Esophagus (tissue), 2 donors: ENCODE measurements at regions not wholly inside any gene's neighbourhood (a gene's known extent, or its start where the extent isn't known, plus 50 kb on each side); places are given as distances from the start of the nearest gene placed in this dataset.

Experiments used
- H3K27ac ChIP-seq, 2 donors: one replicate each; pipeline ENCODE4 v1.5.1; 2013; ENCODE audit warnings: low read depth in 2 of 2, mild to moderate bottlenecking in 2 of 2, inconsistent platforms in 1 of 2, low read length in 1 of 2, moderate library complexity in 1 of 2
- H3K27me3 ChIP-seq, 2 donors: one replicate each; pipeline ENCODE4 v1.6.1; 2013; ENCODE audit warnings: low read length in 2 of 2, control low read depth in 1 of 2, mild to moderate bottlenecking in 1 of 2; ENCODE audit not compliant: insufficient read depth in 2 of 2, control insufficient read depth in 1 of 2
- H3K36me3 ChIP-seq, 2 donors: one replicate each; pipeline ENCODE4 v1.6.1; 2013; ENCODE audit warnings: low read length in 1 of 2; ENCODE audit not compliant: control insufficient read depth in 2 of 2, insufficient read depth in 2 of 2
- H3K4me1 ChIP-seq, 2 donors: one replicate each; pipeline ENCODE4 v1.6.1; 2013; ENCODE audit warnings: low read length in 1 of 2; ENCODE audit not compliant: control insufficient read depth in 2 of 2, insufficient read depth in 2 of 2
- H3K4me3 ChIP-seq, 2 donors: one replicate each; pipeline ENCODE4 v1.5.1; 2013; ENCODE audit warnings: low read length in 2 of 2, mild to moderate bottlenecking in 2 of 2, low read depth in 1 of 2, moderate library complexity in 1 of 2
- H3K9me3 ChIP-seq, 2 donors: one replicate each; pipeline ENCODE4 v1.6.1; 2013; ENCODE audit warnings: mild to moderate bottlenecking in 2 of 2, low read depth in 1 of 2, low read length in 1 of 2, moderate library complexity in 1 of 2; ENCODE audit not compliant: control insufficient read depth in 2 of 2, insufficient read depth in 1 of 2
- WGBS, 2 donors: extraction: QIAGEN DNeasy Blood & Tissue Kit; methylation state at CpG; one replicate each; pipeline ENCODE4 v1.1.7; 2013; 5-methylcytosine and 5-hydroxymethylcytosine counted together
- donor health status: healthy with polysubstance abuse.
- donor health status: Bipolar disorder and iron deficiency.

DNA sequence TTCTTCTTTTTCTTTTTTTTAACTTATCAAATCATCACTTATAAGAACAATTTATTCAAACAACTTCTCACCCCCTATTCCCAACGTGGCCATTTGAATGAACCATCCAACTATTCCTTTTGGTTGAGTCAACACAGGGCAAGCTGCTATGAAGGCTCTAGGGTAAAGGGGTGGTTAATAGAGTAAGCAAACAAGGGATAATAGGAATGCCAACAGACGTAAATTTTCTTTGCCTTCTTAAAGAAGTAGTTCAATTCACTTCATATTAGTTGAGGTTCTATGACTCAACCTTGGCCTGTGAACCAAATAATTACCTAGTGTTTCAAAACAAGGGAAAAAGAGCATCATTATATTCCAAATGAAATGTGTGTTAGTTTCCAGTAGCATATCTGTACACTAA, 1383.8 kb upstream of the SLC10A2 start:
- no peaks in the 10 kb centered on the region for H3K4me1 ChIP-seq
- no peak overlapping the region for H3K27ac ChIP-seq
- no peak overlapping the region for H3K4me3 ChIP-seq
- no peaks in the 10 kb centered on the region for H3K36me3 ChIP-seq
- no peaks in the 10 kb centered on the region for H3K27me3 ChIP-seq
- H3K9me3 ChIP-seq, result no peaks in the 10 kb centered on the region
- 54 to 61% methylated on average over 2 of the region's 2 CpGs for WGBS, 2 donors

DNA sequence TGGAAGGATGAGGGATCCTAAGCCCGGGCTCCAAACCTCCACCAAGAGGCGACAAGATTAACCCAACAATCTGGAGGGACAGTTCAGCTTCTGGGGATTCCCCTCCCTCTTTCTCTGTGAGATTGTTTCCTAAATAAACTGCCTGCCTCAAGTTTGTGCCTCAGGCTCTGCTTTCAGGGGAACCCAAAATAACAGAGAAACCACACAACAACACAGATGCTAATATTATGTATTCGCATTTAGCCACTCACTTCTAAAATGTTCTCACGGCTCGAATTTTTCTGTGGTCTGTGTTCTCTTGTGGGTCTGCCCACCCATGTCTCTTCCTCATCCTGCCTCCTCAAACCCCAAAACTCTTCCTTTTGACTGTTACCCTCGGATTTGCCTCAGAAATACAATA, 1381.1 kb upstream of the SLC10A2 start:
- Histone ChIP-seq H3K9me3 (no peaks in the 10 kb centered on the region), H3K4me1 (no peaks in the 10 kb centered on the region), H3K36me3 (no peaks in the 10 kb centered on the region), H3K4me3 (no peak overlapping the region), H3K27ac (no peak overlapping the region), H3K27me3 (no peaks in the 10 kb centered on the region)
- 82 to 84% methylated on average over 6 of the region's 6 CpGs for WGBS, 2 donors

DNA sequence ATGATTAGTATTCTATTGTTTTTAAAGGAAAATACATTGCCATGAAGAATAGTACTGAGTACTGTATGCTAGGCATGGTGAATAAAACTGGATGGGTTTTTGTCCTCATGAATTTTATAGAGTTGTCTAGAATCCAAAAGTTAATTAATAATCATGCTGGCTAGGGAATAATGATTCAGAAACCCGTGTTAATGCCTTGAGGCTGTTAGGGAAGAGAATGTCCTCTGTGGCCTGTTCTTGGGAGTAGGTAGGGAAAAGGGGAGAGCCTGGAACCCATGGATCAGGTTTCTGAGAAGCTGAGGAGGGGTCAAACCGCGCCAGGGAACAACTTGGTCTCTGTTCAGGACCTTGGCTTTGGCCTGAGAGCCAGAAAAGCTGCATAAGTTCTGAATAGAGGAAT, 1376.3 kb upstream of the SLC10A2 start:
- no peaks in the 10 kb centered on the region for H3K36me3 ChIP-seq
- no peak overlapping the region for H3K4me3 ChIP-seq
- H3K27ac ChIP-seq, result no peak overlapping the region
- no peaks in the 10 kb centered on the region for H3K4me1 ChIP-seq
- no peaks in the 10 kb centered on the region for H3K27me3 ChIP-seq
- 42 to 61% methylated on average over 3 of the region's 3 CpGs for WGBS, 2 donors
- H3K9me3 ChIP-seq, result no peaks in the 10 kb centered on the region

DNA sequence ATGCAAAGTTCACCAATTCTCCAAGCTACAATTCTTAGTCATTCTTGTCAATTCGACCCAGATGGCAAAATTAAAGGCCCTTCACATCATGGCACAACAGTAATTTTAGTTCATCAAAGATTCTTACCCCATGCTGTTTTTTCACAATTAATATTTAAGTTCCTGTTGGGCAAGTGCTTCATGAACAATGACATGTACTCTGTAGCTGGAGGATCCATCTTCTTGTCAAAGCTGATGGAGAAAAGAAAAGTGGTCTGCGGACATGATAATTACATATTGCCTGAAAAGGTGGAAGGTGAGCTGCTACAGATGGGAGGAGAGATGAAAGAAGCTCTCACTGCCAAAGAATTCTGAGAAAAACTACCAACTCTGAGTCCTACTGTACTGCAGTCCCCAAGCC, 1370.3 kb upstream of the SLC10A2 start:
- WGBS, 2 donors, result 71 to 77% methylated on average over 2 of the region's 2 CpGs
- no peaks in the 10 kb centered on the region for H3K27me3 ChIP-seq
- no peak overlapping the region for H3K27ac ChIP-seq
- H3K9me3 ChIP-seq, result no peaks in the 10 kb centered on the region
- no peaks in the 10 kb centered on the region for H3K4me1 ChIP-seq
- no peak overlapping the region for H3K4me3 ChIP-seq
- H3K36me3 ChIP-seq, result no peaks in the 10 kb centered on the region

DNA sequence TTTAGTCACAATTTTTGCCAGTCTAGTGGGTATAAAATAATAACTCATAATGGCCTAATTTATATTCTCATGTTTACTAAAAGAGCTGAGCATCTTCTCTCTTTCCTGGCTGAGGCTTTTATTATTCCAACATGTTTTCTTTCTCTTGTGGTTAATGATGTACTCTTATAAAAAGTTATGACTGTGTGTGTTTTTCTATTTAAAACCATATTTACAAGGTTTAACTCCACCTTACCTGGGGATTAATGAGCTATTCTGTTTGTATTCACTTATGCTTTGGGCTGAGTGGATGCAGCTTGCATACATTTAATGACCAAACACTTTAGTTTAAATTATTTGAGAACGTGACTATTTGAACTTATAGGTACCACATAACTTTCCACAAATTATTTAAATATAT, 1365.7 kb upstream of the SLC10A2 start:
- no peak overlapping the region for H3K4me3 ChIP-seq
- no peaks in the 10 kb centered on the region for H3K36me3 ChIP-seq
- H3K4me1 ChIP-seq, result no peaks in the 10 kb centered on the region
- WGBS, 2 donors, result 86 to 90% methylated on average over 1 of the region's 1 CpG
- no peak overlapping the region for H3K27ac ChIP-seq
- no peaks in the 10 kb centered on the region for H3K27me3 ChIP-seq
- no peaks in the 10 kb centered on the region for H3K9me3 ChIP-seq

DNA sequence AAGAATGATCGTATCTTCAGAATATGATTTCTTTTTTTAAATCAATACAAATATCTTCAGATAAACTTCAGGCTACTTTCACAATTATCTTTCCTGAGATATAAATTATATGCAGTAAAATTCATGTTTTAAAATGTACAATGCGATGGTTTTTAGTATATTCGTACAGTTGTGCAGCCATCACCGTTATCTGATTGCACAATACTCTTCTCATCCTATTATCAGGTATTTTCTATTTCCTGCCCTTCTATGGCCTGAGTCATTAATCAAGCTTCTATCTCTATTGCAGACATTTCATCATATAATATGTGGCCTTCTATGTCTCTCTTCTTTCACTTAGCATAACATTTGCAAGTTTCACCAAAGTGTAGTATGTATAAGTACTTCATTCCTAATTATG, 1360.2 kb upstream of the SLC10A2 start:
- H3K4me3 ChIP-seq, result no peak overlapping the region
- H3K36me3 ChIP-seq, result no peaks in the 10 kb centered on the region
- no peaks in the 10 kb centered on the region for H3K4me1 ChIP-seq
- H3K27ac ChIP-seq, result no peak overlapping the region
- WGBS, 2 donors, result 89 to 93% methylated on average over 4 of the region's 4 CpGs
- H3K9me3 ChIP-seq, result no peaks in the 10 kb centered on the region
- H3K27me3 ChIP-seq, result no peaks in the 10 kb centered on the region

DNA sequence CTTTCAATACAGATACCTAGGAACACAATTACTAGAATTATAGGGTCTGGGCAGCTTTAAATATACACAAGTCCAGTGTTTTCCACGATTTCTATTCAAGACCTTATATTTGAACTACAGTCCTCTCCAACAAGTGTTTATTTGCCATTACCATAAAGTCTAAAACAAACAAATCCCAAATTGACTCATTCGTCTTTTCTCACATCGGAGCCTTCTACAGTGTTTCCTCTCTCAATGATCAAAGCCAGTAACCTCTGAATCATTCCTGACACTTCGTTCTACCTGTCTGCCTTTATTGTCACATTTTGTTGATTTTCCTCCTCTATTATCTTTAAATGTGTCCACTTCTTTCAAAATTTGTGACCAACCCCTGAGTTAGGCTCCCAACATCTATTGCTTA, 1356.5 kb upstream of the SLC10A2 start:
- Histone ChIP-seq H3K4me1 (no peaks in the 10 kb centered on the region), H3K27me3 (no peaks in the 10 kb centered on the region), H3K9me3 (no peaks in the 10 kb centered on the region), H3K4me3 (no peak overlapping the region), H3K27ac (no peak overlapping the region), H3K36me3 (no peaks in the 10 kb centered on the region)
- 46% methylated on average over 4 of the region's 4 CpGs for WGBS, 2 donors

DNA sequence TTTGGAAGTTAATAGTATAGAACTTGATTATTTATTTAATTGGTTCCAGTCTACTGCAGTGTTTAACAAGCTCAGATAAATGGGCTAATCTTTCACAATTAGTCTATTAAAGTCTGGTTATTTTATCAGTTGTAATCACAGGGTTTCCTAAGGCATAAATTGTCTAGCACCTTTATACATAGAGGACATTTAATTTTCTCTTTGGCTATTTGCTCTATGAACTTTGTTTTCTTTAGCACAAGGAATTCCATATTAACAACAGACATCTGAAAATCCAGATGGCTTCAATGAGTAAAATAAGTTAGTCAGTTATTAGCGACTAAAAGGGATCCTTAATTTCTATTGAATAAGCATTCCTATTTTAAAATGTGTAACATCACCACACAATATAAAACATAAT, 1350.8 kb upstream of the SLC10A2 start:
- Histone ChIP-seq H3K9me3 (no peaks in the 10 kb centered on the region), H3K27ac (no peak overlapping the region), H3K4me1 (no peaks in the 10 kb centered on the region), H3K36me3 (no peaks in the 10 kb centered on the region), H3K27me3 (no peaks in the 10 kb centered on the region), H3K4me3 (no peak overlapping the region)
- WGBS, 2 donors, result 78 to 91% methylated on average over 1 of the region's 1 CpG

DNA sequence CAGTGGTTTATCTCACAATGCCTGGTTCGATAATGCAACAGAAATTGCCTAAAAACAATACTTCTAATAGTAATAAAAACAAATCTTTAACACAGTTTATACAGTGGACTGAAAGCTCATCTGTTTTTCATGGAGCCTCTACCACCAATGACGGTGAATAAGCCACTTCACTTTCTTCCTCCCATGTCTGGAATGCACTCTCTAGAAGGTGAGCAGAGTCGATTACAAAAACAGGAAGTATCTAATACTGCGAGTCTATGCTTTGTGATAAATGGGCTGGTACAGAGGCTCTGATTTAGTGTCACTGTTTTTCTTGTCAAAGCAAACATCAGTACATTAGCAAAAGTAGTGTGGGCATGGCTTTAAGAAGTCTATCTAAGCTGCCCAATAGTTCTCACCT, 1348.6 kb upstream of the SLC10A2 start:
- WGBS, 2 donors, result 40 to 43% methylated on average over 4 of the region's 4 CpGs
- Histone ChIP-seq H3K4me1 (no peaks in the 10 kb centered on the region), H3K27ac (no peak overlapping the region), H3K9me3 (no peaks in the 10 kb centered on the region), H3K27me3 (no peaks in the 10 kb centered on the region), H3K4me3 (no peak overlapping the region), H3K36me3 (no peaks in the 10 kb centered on the region)

DNA sequence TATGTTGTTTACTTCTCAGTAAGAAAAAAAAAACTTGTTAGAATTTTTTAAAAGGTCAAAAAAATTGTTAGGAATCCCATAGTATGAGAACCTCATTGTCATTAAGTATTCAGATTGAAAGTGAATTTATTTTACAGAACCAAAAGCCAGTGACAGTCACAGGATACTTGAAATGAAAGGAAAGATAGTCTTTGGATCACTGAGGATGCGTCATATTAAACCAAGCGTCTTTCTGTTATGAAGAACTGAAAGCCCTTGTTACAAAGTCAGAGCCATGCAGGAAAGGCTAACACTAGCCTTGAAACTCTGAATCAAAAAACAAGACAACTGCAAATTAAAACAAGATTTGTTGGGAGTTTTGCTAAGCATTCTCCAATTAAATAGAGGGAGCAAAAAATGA, 1348.0 kb upstream of the SLC10A2 start:
- Histone ChIP-seq H3K27me3 (no peaks in the 10 kb centered on the region), H3K27ac (no peak overlapping the region), H3K4me3 (no peak overlapping the region), H3K9me3 (no peaks in the 10 kb centered on the region), H3K36me3 (no peaks in the 10 kb centered on the region), H3K4me1 (no peaks in the 10 kb centered on the region)
- 90 to 94% methylated on average over 2 of the region's 2 CpGs for WGBS, 2 donors
